ENCODE measurements at regions not wholly inside any gene's neighbourhood (a gene's known extent, or its start where the extent isn't known, plus 50 kb on each side); places are given as distances from the start of the nearest gene placed in this dataset.

- H3K4me3 Mint-ChIP-seq, result no peak overlapping the region
- H3K27me3 Mint-ChIP-seq (ENCODE audit: low read depth in 2 of 2), result peaks cover 0 to 22% of the 10 kb centered on the region in 2 donors
- Histone ChIP-seq H3K36me3 (ENCODE audit: control insufficient read depth, insufficient read depth, low read length) (no peaks in the 10 kb centered on the region), H3K27me3 (ENCODE audit: control insufficient read depth, insufficient read depth, low read length) (no peaks in the 10 kb centered on the region), H3K27ac (ENCODE audit: low read length) (no peak overlapping the region), H3K9me3 (ENCODE audit: control insufficient read depth, insufficient read depth, low read length) (no peaks in the 10 kb centered on the region), H3K4me3 (ENCODE audit: low read length) (no peak overlapping the region), H3K4me1 (ENCODE audit: control insufficient read depth, insufficient read depth, low read length) (no peaks in the 10 kb centered on the region)
- no peaks in the 10 kb centered on the region for H3K9me3 Mint-ChIP-seq
- intact Hi-C loops (cut with micrococcal nuclease), result no loop called here
- ATAC-seq (no peak), DNase-seq (no peak)
- no peak overlapping the region for H3K27ac Mint-ChIP-seq
- no peak for TF ChIP-seq CTCF (IDR thresholded peaks at IDR 0.05)
- H3K4me1 Mint-ChIP-seq, result no peaks in the 10 kb centered on the region
- H3K36me3 Mint-ChIP-seq, result no peaks in the 10 kb centered on the region
- 97% methylated on average over 6 of the region's 8 CpGs for WGBS (ENCODE audit: insufficient coverage)
Observed at GRCh38 chrX:40326186-40326965, 228.6 kb upstream of the BCOR start.

- intact Hi-C loops (cut with micrococcal nuclease), result no loop called here
- peaks cover 0 to 22% of the 10 kb centered on the region in 2 donors for H3K27me3 Mint-ChIP-seq (ENCODE audit: low read depth in 2 of 2)
- H3K4me3 ChIP-seq (ENCODE audit: low read length), result no peak overlapping the region
- H3K4me3 Mint-ChIP-seq, result no peak overlapping the region
- H3K36me3 ChIP-seq (ENCODE audit: control insufficient read depth, insufficient read depth, low read length), result no peaks in the 10 kb centered on the region
- no peaks in the 10 kb centered on the region for H3K4me1 Mint-ChIP-seq
- H3K27ac ChIP-seq (ENCODE audit: low read length), result no peak overlapping the region
- TF ChIP-seq CTCF (IDR thresholded peaks at IDR 0.05), result no peak
- no peaks in the 10 kb centered on the region for H3K9me3 ChIP-seq (ENCODE audit: control insufficient read depth, insufficient read depth, low read length)
- no peaks in the 10 kb centered on the region for H3K4me1 ChIP-seq (ENCODE audit: control insufficient read depth, insufficient read depth, low read length)
- H3K27ac Mint-ChIP-seq, result no peak overlapping the region
- WGBS (ENCODE audit: insufficient coverage), result 95% methylated on average over 11 of the region's 11 CpGs
- DNase-seq (no peak), ATAC-seq (no peak)
- H3K36me3 Mint-ChIP-seq, result no peaks in the 10 kb centered on the region
- peaks cover 0 to 3% of the 10 kb centered on the region in 2 donors for H3K9me3 Mint-ChIP-seq
- no peaks in the 10 kb centered on the region for H3K27me3 ChIP-seq (ENCODE audit: control insufficient read depth, insufficient read depth, low read length)
Observed at GRCh38 chrX:40325161-40325560, 227.4 kb upstream of the BCOR start.

- Mint-ChIP-seq H3K27me3 (ENCODE audit: low read depth in 2 of 2) (peaks cover 0 to 22% of the 10 kb centered on the region in 2 donors), H3K9me3 (peaks cover 0 to 3% of the 10 kb centered on the region in 2 donors), H3K36me3 (no peaks in the 10 kb centered on the region), H3K4me3 (no peak overlapping the region), H3K4me1 (no peaks in the 10 kb centered on the region), H3K27ac (no peak overlapping the region)
- Histone ChIP-seq H3K27me3 (ENCODE audit: control insufficient read depth, insufficient read depth, low read length) (no peaks in the 10 kb centered on the region), H3K4me1 (ENCODE audit: control insufficient read depth, insufficient read depth, low read length) (no peaks in the 10 kb centered on the region), H3K9me3 (ENCODE audit: control insufficient read depth, insufficient read depth, low read length) (no peaks in the 10 kb centered on the region), H3K27ac (ENCODE audit: low read length) (no peak overlapping the region), H3K4me3 (ENCODE audit: low read length) (no peak overlapping the region), H3K36me3 (ENCODE audit: control insufficient read depth, insufficient read depth, low read length) (no peaks in the 10 kb centered on the region)
- no peak for TF ChIP-seq CTCF (IDR thresholded peaks at IDR 0.05)
- intact Hi-C loops (cut with micrococcal nuclease), result no loop called here
- DNase-seq, result no peak
- ATAC-seq, result no peak
- WGBS (ENCODE audit: insufficient coverage), result 90% methylated on average over 5 of the region's 5 CpGs
Observed at GRCh38 chrX:40323977-40324376, 226.2 kb upstream of the BCOR start.

GRCh38 chrX:40320819-40321218 lies 223.1 kb upstream of the BCOR start:
- peaks cover 0 to 12% of the 10 kb centered on the region in 2 donors for H3K27me3 Mint-ChIP-seq (ENCODE audit: low read depth in 2 of 2)
- ATAC-seq (no peak), DNase-seq (no peak)
- no peak overlapping the region for H3K27ac Mint-ChIP-seq
- Histone ChIP-seq H3K9me3 (ENCODE audit: control insufficient read depth, insufficient read depth, low read length) (peaks cover 11% of the 10 kb centered on the region), H3K27ac (ENCODE audit: low read length) (no peak overlapping the region), H3K4me3 (ENCODE audit: low read length) (no peak overlapping the region), H3K27me3 (ENCODE audit: control insufficient read depth, insufficient read depth, low read length) (no peaks in the 10 kb centered on the region), H3K36me3 (ENCODE audit: control insufficient read depth, insufficient read depth, low read length) (no peaks in the 10 kb centered on the region), H3K4me1 (ENCODE audit: control insufficient read depth, insufficient read depth, low read length) (no peaks in the 10 kb centered on the region)
- no peak overlapping the region for H3K4me3 Mint-ChIP-seq
- H3K4me1 Mint-ChIP-seq, result no peaks in the 10 kb centered on the region
- intact Hi-C loops (cut with micrococcal nuclease), result no loop called here
- no peak for TF ChIP-seq CTCF (IDR thresholded peaks at IDR 0.05)
- peaks cover 8% of the 10 kb centered on the region for H3K36me3 Mint-ChIP-seq
- peaks cover 2 to 10% of the 10 kb centered on the region in 2 donors for H3K9me3 Mint-ChIP-seq

Measured in natural killer cell (primary cell).